Panc1 (cell line): ENCODE measurements at regions not wholly inside any gene's neighbourhood (a gene's known extent, or its start where the extent isn't known, plus 50 kb on each side); places are given as distances from the start of the nearest gene placed in this dataset.

Experiments
- ATAC-seq: fragments of 200-7000 bp; cut with Tn5 transposase; 2 replicates; pipeline ENCODE4 v1.9.1; 2020; ENCODE audit warnings: mild to moderate bottlenecking, moderate library complexity
- BruUV-seq: library from RNA; stranded (reverse); fragments of 400-500 nt; replicated peaks from 2 replicates; lab custom pipeline; 2021; lab: Mats Ljungman, UMichigan
- CTCF ChIA-PET: fragments of 300-600 bp; sonication (Branson Sonifier 250); formaldehyde crosslinking; loops from one replicate; lab custom pipeline; 2022; ENCODE audit warnings: antibody characterized with exemption; lab: Charles Lee
- POLR2A ChIA-PET: fragments of 300-600 bp; sonication (Branson Sonifier 250); formaldehyde crosslinking; loops from one replicate; lab custom pipeline; 2022; ENCODE audit warnings: antibody characterized with exemption; lab: Charles Lee
- DNase-seq: peaks from one replicate; pipeline ENCODE4 v3.0.0-alpha.2; 2010; ENCODE audit warnings: low read depth, low spot score
- H3K27ac ChIP-seq: 2 replicates; pipeline ENCODE4 v1.5.1; 2011; ENCODE audit warnings: mild to moderate bottlenecking, low read length, inconsistent platforms
- H3K27me3 ChIP-seq: fragments of 200-500 bp; sonication (Bioruptor generic); 2 replicates; pipeline ENCODE4 v1.6.0; 2014; ENCODE audit warnings: low read length, inconsistent platforms; ENCODE audit not compliant: control insufficient read depth, insufficient read depth
- H3K36me3 ChIP-seq: fragments of 200-500 bp; sonication (Bioruptor generic); 2 replicates; pipeline ENCODE4 v1.5.1; 2014; ENCODE audit warnings: inconsistent platforms, mild to moderate bottlenecking, low read length, moderate library complexity; ENCODE audit not compliant: control insufficient read depth, insufficient read depth
- H3K4me1 ChIP-seq: 2 replicates; pipeline ENCODE4 v1.5.1; 2011; ENCODE audit warnings: inconsistent platforms, mild to moderate bottlenecking, low read length, moderate library complexity; ENCODE audit not compliant: control insufficient read depth, insufficient read depth
- H3K4me3 ChIP-seq, 2 experiments: 2 replicates each; pipeline ENCODE4 v1.5.1; 2011 to 2012; ENCODE audit warnings: low read depth in 2 of 2, low read length in 2 of 2, mild to moderate bottlenecking in 2 of 2, inconsistent platforms in 1 of 2, moderate library complexity in 1 of 2
- H3K9me3 ChIP-seq: fragments of 200-500 bp; sonication (Bioruptor generic); 2 replicates; pipeline ENCODE4 v1.5.1; 2014; ENCODE audit warnings: low read depth, mild to moderate bottlenecking, inconsistent platforms, low read length, moderate library complexity; ENCODE audit not compliant: control insufficient read depth, insufficient read depth
- CTCF ChIP-seq: fragments of 450-650 bp; IDR thresholded peaks from 2 replicates; pipeline ENCODE4 v1.5.1; 2017; ENCODE audit warnings: mild to moderate bottlenecking
- POLR2AphosphoS5 ChIP-seq: IDR thresholded peaks from 2 replicates; pipeline ENCODE4 v1.6.1; 2012; ENCODE audit warnings: mild to moderate bottlenecking, low read depth, low read length, moderate library complexity
- REST ChIP-seq, 2 experiments: IDR thresholded peaks; 2 replicates each; pipeline ENCODE4 v1.6.1; 2011 to 2012; ENCODE audit warnings: low read depth in 2 of 2, control low read depth in 1 of 2, low read length in 1 of 2, mild to moderate bottlenecking in 1 of 2, moderate library complexity in 1 of 2; ENCODE audit not compliant: insufficient read depth in 1 of 2
- SIN3A ChIP-seq: IDR thresholded peaks from 2 replicates; pipeline ENCODE4 v1.6.1; 2012; ENCODE audit warnings: low read depth, mild to moderate bottlenecking, low read length, moderate library complexity, borderline replicate concordance; ENCODE audit not compliant: insufficient read depth
- TCF7L2 ChIP-seq: IDR thresholded peaks from 2 replicates; pipeline ENCODE4 v1.6.1; 2011; ENCODE audit warnings: mild to moderate bottlenecking, low read depth, low read length, inconsistent platforms
- in situ Hi-C: cut with HindIII; loops from 2 replicates; pipeline ENCODE4 v1.10.0; 2016; ENCODE audit warnings: low sequenced_read_pairs, low pct_unique_long_range_greater_than_20kb
- intact Hi-C: fragments of 100-400 bp; cut with micrococcal nuclease; formaldehyde crosslinking; loops from one replicate; pipeline ENCODE4 v1.10.0; 2022; ENCODE audit not compliant: unreplicated experiment

DNA sequence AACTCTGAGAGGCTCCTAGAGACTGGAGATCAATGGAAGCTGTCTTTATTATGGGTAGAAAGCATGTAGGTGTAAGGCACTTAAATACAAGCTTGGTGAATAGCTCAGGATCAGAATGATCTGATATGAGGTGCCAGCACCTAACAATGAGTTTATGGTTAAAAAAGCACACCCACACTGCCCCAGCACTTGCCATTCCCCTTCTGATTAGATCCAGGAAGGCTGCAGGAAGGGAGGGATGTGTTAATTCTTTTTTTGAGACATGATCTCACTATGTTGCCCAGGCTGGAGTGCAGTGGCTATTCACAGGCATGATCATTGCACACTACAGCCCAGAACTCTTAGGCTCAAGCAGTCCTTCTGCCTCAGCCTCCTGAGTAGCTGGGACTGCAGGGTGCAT, 71.8 kb upstream of the IVNS1ABP start:
- intact Hi-C loops: no loop called here

DNA sequence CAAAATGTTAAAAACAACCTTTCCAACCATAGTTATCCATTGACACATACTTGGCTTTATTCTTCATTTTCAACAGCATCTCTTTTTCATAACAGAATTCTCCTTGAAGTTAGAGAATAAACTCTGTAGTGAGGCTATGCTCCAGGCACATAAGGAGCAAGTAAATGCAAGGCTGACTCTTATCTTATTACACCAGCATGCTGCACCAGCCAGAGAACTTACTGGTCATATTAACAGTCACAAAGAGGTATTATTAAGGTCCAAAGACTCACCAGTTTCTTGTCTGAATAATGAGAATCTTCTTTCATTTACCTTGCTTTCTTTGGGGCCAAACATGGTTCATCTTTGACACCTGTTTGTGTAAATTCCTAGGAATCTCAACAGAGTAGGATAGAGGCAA, 71.3 kb upstream of the IVNS1ABP start:
- in situ Hi-C loops (no loop called here), intact Hi-C loops (no loop called here)
- ChIA-PET CTCF (no interaction called here), POLR2A (no interaction called here)
- H3K27me3 ChIP-seq: no peaks in the 10 kb centered on the region
- TF ChIP-seq POLR2AphosphoS5 (no peak), CTCF (no peak)
- no peaks in the 10 kb centered on the region for H3K36me3 ChIP-seq
- no peak for ATAC-seq
- no peak overlapping the region for H3K27ac ChIP-seq
- no TSS peak for BruUV-seq
- no peak for DNase-seq
- no peaks in the 10 kb centered on the region for H3K4me1 ChIP-seq
- H3K9me3 ChIP-seq: no peaks in the 10 kb centered on the region
- H3K4me3 ChIP-seq: no peak overlapping the region

More for the DNA sequence above, 71.8 kb upstream of the IVNS1ABP start:
- ChIA-PET POLR2A (no interaction called here), CTCF (no interaction called here)
- Histone ChIP-seq H3K27me3 (no peaks in the 10 kb centered on the region), H3K9me3 (no peaks in the 10 kb centered on the region), H3K4me3 (no peak overlapping the region), H3K4me1 (no peaks in the 10 kb centered on the region), H3K36me3 (no peaks in the 10 kb centered on the region), H3K27ac (no peak overlapping the region)
- in situ Hi-C loops: no loop called here
- BruUV-seq: no TSS peak
- TF ChIP-seq CTCF (no peak), TCF7L2 (no peak), REST (IDR thresholded peaks at IDR 0.05; ENCODE audit: insufficient read depth in 1 of 2, low read depth in 2 of 2, low read length in 1 of 2) (no peak), SIN3A (no peak), POLR2AphosphoS5 (no peak)
- no peak for DNase-seq
- no peak for ATAC-seq

DNA sequence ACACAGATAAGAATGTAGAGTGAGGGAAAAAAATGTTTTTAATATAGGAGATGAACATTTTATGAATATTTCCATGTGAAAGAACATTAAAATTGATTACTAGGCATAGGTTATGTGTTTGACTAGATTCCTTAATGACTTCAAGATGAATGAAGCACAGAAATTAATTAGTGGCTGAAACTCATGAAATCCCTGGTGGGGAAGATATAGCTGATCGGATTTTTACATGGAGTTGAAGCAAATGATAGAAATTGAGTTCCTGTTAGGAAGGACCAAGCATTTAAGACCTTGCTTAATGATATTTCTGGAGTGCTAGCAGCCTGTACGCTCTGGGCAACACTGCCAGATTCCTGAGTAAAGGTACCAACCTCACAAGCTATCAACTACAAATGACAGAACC, 68.9 kb upstream of the IVNS1ABP start:
- Histone ChIP-seq H3K27me3 (no peaks in the 10 kb centered on the region), H3K4me3 (no peak overlapping the region), H3K36me3 (no peaks in the 10 kb centered on the region), H3K27ac (no peak overlapping the region), H3K4me1 (no peaks in the 10 kb centered on the region), H3K9me3 (no peaks in the 10 kb centered on the region)
- intact Hi-C loops (no loop called here), in situ Hi-C loops (no loop called here)
- CTCF ChIA-PET: no interaction called here
- DNase-seq: no peak
- POLR2A ChIA-PET: interaction anchor here (0.7 kb wide), 1 partner anchor 11 kb away, joined by 3 read pairs; no protein-coding TSS in a partner anchor
- TF ChIP-seq CTCF: no peak
- TF ChIP-seq POLR2AphosphoS5: no peak
- TF ChIP-seq REST (IDR thresholded peaks at IDR 0.05; ENCODE audit: insufficient read depth in 1 of 2, low read depth in 2 of 2, low read length in 1 of 2): no peak
- no peak for TF ChIP-seq SIN3A
- no peak for TF ChIP-seq TCF7L2
- BruUV-seq: no TSS peak
- ATAC-seq: no peak
